Right renal pelvis (tissue), 4 donors: ENCODE measurements at regions not wholly inside any gene's neighbourhood (a gene's known extent, or its start where the extent isn't known, plus 50 kb on each side); places are given as distances from the start of the nearest gene placed in this dataset.
A peak's percentile ranks its signal among the peaks of the same experiment; 100 is the strongest.
"Not testable (repeated sequence)": the region's sequence is repeated elsewhere in the genome, so short reads cannot be mapped to it uniquely, and the experiment has no call there.

Experiments
- DNase-seq, 4 donors: peaks; one replicate each; pipeline ENCODE4 v3.0.0-alpha.2; 2013; ENCODE audit warnings: low read depth in 4 of 4, low spot score in 3 of 4, missing footprints in 1 of 4

DNA sequence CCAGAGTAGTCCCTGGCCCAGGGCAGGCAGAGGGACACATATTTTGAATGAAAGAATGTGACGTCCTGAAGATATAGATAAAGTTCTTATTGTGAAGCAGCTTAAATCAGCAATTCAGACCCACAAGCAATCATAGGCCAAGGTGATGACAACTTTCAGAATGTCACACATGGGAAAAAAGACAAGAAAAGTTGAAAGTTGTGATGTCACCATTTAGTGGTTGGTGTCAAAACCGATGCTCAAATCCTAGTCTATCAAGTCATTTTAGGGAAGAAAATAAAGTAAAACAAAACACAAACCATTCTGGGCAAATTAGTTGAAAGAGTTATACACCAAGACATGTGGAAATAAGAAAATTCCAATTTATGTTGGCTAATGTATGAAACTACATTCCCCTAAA, 710.8 kb downstream of the DOK5 start:
- no peak for DNase-seq

DNA sequence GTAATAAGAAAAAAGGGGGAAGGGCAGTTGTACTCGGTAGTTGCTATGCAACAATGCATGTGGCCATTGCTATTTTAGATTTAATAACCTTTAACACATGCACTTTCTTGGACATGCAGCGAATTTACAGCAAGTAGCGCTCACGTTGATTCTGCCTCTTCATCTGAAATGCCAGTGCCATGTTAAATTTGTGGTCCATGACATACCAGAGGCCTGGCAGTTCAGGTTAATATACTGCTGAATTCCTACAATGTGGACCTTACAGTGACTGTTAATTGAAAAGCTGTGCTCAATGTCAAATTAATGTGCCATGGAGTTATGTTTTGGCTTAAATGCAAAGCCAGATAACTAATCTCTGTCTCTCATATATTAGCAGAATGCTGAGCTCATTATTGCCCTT, 699.7 kb downstream of the DOK5 start:
- DNase-seq, result peak in 1 of 4 donors; percentile 38

DNA sequence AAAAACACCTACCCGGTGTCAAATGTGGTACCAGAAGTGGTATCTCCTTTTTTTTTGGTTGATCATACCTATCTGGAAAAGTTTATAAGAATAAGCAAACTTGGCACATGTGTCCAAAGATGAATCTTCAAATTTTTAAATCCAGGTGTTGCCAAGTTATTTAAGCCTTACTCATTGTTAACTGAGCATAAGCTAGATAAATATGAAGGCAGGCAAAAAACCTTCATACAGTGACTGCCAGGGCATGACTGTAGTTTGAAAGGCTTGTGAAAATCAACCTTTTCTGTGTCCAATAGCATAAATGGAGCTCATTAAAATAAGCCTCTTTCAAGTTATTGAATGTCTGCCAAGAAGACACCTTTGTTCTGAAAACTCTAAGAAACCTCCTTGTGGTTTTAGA, 699.2 kb downstream of the DOK5 start:
- DNase-seq, result no peak

DNA sequence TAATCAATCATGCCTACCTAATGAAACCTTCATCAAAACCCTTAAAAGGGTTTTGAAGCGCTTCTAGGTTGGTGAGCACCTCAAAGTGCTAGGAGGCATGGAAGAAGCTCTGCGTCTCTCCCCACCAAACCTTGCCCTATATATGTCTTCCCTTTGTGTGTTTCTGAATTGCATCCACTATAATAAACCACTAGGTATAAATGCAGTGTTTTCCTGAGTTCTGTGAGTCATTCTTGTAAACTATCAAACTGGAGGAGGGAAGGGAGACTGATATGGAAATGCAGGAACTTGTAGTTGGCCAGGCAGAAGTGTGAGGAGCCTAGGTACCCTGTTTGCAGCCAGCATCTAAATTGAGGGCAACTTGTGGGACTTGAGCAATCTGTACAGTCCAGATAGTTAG, 698.8 kb downstream of the DOK5 start:
- no peak for DNase-seq

DNA sequence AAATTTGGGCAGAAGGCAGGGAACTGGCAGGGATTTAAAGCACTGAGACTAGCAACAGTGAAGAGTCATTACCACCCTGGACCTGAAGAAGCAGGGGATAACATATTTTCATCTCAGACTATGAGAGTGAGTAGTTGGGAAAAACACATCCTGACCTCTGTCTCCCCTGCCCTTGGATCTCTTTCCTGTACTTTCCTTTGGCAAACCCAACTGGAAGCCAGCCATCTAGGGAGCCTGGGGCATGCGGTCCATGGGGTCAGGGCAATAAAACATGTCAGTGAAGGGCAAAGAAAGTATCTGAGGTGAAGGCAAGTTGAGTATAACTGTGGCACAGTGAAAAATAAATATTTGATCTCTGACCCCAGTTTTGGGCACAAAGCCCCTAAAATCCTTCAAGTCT, 698.2 kb downstream of the DOK5 start:
- no peak for DNase-seq

DNA sequence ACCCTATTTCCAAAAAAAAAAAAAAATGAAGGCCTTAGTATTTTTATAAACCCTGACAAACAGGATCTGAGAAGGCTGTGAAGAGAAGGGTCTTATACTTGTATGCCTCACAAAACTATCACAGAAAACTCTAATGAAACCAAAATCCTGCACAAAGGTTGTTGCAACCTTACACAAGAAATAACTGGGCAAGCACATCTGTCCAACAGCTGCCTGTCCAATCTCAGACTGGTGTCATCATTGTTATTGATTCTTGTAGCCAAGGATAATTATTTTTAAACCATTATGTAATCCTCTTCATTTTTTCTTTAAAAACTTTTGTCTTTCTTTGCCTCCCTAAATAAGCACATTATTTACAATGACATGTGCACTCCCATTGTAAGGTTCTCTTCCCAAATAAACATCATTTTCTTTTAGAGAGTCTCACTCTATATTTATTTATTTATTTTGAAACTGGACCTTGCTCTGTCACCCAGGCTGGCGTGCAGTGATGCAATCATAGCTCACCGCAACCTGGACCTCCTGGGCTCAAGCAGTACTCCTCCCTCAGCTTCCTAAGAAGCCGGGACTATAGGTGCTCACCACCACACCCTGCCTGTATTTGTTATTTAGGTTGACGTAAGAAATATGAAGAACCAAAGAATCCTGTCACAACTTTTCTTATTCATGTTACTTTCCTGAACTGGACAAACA, 697.1 kb downstream of the DOK5 start:
- no peak for DNase-seq

DNA sequence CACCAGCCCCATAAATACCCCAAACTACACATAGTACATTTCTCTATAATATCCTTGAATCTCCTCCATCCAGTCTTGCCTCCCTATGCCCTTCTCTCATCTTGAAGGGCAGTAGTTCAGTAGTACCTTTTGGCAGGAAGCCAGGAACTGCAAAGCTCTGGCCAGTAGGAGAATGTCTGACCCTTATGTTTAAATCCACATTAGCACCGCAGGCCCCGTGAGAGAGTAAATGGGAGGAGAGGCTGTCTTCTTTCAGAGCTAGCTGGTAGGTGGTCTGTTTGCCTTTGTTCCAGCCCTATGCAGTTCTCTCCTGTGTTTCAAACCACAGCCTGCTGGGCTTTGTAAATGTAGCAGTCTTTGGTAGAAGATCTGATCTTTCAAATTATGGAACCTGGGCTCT, 690.7 kb downstream of the DOK5 start:
- DNase-seq, result no peak

DNA sequence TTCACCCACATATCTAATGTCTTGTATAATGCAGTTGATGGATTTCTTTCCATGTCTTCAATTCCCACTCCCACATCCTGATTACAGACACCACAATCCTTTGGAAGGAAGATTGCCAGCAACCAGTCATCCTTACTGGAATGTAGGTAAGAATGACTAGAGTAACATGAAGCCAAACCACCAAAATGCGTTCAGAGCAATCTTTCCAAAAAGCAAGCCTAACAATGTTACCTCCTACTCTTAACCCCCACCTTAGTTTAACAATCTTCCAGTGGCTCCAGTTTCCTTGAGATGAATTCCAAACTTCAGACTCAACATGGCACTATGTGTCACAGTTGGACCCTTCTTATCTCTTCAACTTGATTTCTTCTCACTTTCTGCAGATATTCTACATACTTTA, 685.6 kb downstream of the DOK5 start:
- DNase-seq, result no peak

DNA sequence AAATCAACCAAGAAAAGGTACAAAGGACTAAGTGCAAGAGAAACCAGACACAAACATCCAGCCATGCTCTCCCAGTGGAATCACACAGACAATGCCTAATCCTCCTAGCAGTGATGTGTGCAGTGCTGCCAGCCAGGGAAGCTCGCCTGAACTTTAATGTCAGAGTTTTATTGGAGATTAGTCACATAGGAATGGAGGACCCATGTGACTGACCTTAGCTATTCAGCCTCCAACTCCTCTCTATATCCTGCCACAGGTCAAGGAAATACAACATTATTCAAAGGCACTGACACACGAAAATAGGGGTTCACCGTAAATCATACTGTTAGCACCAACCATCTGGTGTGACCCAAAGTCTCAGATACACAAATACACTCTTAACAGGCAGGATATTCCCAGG, 684.6 kb downstream of the DOK5 start:
- DNase-seq, result peak in 2 of 4 donors; percentile 13 to 18

DNA sequence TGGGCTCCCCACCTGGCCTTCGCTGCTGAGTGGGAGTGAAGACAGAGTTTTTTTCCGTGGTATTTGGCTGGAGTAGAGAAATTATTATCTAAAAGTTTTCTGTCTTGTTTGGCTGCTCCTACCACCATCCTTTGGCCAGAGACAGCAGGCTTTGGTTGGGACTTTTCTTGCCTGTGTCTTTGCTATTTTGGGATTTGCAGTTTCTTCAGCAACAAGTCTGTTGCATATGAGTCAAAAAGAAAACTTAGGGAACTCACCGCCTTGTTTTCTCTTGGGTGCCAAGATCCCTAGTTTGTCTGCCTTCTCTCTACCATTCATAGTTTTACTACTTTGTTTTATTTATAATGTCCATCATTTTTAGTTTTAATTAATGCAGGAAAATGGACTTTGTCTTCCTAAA, 683.8 kb downstream of the DOK5 start:
- no peak for DNase-seq

DNA sequence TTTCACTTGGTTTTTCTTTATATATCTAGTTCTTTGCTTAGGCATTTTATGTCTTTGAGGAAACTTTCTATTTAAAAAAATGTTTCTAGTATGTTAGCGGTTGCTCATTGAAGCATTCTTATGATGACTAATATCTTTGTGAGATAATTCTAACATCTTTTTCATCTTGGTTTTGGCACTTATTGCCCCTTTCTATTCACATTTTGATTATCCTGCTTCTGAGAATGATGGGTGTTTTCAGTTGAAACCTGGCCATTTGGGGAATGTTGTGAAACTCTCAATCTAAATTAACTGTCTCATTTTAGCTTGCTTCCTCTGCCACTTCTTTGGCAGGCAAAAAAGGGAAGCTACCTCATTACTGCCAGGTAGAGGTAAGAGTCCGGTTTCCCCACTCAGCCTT, 683.1 kb downstream of the DOK5 start:
- DNase-seq, result no peak

DNA sequence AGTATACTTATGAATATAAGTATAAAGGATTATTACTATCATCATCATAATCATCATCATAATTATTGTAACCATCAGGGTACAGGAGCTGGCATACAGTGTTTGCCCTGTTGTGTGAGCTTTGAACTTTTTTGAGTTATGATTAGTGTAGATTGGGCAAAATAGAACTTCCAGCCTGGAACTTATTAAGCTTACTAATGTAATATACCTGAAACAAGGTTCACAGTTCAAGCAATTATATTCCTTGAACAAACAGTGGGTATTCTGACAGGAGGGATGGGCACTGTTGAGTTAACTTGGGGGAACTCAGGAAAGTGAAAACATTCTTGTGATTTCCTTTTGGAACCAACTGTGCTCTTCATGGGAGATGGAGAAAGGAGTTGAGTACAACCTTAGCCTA, 680.0 kb downstream of the DOK5 start:
- no peak for DNase-seq

DNA sequence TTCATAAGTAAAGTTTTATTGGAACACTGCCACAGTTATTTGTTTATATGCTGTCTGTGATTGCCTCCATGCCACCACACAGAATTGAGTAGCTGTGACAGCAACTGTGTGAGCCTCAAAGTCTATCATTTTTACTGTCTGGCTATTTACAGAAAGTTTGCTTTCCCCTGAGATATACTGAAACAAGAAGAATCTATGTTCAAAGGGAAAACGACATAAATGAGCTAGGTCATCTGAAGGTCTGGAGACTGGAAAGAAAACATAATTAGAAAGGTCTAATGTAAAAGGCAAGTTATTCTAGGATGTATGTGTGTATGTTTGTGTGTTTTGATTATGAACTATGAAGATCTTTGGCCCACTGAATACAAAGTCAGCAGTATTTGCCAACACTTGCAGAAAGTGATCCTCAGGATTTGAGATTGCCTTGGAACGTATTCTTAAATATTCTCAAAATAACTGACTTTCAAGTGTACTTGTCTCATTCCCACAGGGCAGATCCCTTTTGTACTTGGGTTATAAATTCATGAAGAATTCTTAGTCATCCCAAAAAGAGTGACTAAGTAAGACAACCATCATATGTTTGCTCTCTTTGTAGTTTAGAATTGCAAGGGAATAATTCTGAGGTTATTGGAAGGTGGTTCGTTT, 677.7 kb downstream of the DOK5 start:
- peak in 2 of 4 donors; percentile 12 to 16 for DNase-seq

DNA sequence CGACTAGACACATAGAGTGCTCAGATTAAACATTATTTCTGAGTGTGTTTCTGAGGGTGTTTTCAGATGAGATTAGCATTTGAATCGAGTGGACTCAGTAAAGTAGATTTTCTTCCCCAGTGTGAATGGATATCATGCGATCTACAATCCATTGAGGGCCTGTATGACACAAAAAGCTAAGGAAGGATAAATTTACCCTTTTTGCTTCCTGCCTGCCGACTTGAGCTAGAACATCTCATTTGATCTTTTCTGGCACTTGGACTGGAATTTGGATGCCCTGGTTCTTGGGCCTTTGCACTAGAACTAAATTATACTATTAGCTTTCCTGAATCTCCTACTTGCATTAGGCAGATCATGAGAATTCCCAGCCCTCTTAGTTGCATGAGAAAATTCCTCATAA, 675.8 kb downstream of the DOK5 start:
- DNase-seq, result no peak

DNA sequence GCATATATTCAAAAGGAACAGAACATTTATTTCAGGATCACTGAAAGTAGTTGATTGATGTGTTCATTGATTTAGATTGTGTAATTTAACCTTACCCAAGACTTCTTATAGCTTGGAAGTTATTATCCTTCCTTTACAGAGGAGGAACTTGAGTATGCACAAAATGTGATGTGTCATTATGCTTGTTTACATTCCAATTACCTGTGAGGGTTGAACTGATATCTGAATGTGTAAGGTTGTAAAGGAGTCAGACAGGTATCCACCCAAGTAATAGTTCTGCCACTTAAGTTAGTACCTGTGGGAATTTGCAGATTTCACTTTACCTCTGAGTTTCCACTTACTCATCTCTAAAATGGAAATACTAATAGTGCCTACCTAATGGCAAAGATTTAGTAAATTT, 668.2 kb downstream of the DOK5 start:
- DNase-seq, result no peak

DNA sequence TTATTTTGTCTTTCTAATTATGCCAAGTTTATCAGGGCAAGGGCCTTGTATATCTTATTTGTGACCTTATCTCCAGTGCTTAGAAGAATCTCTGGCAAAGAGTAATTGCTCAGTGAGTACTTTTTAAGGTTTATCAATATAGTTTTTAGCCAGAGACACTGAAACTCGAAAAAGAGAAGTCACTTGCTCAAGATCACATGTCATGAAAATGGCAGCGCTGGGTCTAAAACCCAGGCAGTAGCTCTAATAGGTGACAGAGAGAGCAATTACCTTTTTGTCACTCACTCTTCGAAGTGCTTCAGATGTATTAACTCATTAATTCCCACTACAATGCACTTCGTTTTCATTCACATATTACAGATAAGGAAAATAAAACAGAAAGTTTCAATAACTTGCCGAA, 667.5 kb downstream of the DOK5 start:
- DNase-seq, result no peak

DNA sequence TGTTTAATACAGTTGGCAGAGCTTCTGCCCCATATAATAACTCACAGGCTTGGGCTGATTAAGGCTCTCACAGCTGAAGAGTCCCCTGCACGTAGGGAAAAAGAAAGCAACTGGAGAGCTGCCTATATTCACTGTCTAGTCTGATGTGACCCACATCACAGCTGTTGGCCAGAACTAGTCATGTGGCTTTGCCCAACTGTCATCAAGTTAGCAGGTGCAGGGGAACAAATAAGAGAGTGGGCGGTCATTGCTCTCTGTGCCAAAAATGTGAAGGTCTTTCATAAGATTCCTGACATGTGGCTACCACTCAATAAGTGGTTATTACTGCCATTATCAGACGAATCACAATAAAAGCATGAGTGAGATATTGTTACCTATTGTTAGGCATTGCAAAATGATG, 665.2 kb downstream of the DOK5 start:
- no peak for DNase-seq

DNA sequence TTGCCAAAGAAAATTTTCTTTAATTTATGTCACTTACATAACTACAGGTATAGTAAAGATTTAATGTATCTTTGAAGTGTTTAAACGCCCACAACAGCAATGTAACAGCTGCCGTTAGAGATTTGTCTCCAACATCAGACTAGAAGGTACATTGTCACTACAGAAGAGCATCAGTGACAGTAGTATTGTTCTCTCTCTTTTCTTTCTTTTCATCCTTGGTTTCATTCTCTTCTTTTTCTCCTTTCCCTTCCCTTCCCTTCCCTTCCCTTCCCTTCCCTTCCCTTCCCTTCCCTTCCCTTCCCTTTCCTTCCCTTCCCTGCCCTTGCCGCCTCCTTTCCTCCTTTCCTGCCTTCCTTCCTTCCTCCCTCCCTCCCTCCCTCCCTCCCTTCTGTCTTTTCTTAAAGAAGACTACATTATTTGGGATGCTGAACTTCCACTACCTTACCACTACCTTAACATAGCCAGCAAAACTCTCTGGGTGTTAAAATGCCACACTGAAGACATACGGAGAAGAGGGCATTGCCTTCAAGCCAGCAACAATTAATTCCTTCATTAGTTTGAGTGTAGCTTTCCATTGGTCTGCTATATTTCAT, 663.9 kb downstream of the DOK5 start:
- no peak for DNase-seq

DNA sequence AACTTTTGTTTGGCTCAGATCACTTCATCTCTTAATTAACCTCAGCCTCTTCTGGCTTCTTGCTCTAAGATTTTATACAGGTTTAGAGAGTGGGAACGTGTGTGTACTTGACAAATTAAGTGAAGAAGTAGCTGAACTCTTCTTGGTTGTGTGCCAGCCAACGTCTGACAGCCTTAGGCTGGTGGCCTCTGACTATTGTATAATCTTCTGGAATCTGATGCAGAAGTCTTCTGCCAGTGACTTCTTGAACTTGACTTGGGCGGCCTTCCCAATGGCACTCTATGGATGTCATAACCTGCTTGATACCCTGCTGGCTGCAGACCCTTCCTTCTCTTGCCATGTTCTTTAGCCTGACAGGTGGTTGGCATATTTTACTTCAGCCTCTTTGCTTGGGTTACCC, 660.5 kb downstream of the DOK5 start:
- no peak for DNase-seq

DNA sequence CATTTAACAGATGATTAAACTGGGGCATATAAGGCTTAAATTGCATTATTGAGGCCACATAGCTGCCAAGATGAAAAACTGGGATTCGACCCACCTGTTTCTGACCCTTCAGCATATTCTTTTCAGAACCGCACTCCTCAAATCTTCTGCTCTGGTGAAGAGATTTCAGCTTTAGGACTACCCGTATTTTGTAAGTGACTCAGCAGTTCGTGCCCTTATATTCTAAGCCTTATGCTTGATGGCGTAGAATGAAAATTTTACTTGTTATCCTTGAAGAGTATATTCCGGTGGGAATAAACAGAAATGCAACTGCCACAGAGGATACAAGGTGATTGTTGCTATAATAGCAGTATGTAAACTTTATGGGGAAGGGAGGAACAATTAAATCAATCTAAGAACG, 657.1 kb downstream of the DOK5 start:
- DNase-seq, result no peak

DNA sequence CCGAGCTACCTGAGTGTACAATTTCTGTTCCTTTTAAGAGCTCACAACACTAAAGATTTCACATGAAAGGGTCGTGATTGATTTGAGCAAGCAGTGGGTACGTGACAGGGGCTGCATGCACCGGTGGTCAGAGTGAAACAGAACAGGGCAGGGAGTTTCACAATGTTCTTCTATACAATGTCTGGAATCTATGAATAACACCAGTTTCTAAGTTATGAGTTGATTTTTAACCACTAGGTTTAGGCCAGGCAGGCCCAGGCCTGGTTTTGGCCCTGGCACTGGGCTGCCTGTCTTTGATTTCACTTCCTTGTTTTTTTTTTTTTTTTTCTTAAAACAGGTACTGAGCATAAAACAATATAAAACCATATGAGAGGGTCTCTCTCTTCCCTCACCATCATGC, 642.2 kb downstream of the DOK5 start:
- not testable (repeated sequence) for DNase-seq

DNA sequence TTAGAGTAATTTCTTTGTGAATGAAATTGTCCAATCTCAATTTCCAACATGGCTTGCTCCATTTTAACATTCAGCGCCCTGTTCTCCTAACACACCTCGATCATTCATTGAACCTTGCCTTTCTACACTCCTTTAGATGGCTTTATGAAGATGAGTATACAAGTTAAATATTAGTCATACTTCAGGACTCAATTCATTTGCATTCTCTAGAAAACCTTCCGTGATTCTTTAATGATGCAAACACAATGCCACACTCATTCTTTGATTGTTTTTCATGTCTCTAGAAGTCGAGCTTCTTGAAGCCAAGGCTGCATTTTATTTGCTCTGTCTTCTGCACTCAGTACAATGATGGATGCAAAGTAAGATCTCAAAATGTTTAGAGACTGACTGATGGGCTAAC, 641.2 kb downstream of the DOK5 start:
- no peak for DNase-seq
